A204.1 (cell line): ENCODE measurements at regions not wholly inside any gene's neighbourhood (a gene's known extent, or its start where the extent isn't known, plus 50 kb on each side); places are given as distances from the start of the nearest gene placed in this dataset.

Experiments used
- FAIRE-seq: peaks from 2 replicates; lab custom pipeline; 2012; peaks lifted over from hg19 to GRCh38; lab: Jason Lieb, UNC

- FAIRE-seq: no peak
These were observed 455.4 kb downstream of the EBF1 start for GRCh38 chr5:158644301-158644700.

GRCh38 chr5:158643840-158644239 is 455.9 kb downstream of the EBF1 start:
- no peak for FAIRE-seq

- FAIRE-seq: no peak
These were observed 456.8 kb downstream of the EBF1 start for GRCh38 chr5:158642879-158643278.

GRCh38 chr5:158641016-158641415 is 458.7 kb downstream of the EBF1 start:
- FAIRE-seq: no peak

DNA sequence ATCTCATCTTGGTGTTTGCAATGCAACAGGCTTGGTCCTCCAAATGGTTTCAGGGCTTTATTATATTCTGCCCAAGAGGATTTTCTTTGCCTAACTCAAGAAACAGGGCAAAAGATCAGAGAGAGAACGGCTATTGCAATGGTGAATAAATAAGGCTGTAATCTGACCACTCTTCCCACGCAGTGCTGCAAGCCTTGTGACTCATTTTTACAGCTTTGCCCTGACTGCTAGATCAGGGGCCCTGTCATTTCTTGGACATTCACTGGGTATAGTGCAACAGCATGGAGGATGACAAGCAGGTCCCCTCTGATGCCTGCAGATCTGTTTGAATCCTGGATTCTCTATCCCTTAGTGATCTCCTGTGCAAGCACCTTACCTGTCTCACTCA is 459.1 kb downstream of the EBF1 start:
- FAIRE-seq: no peak

GRCh38 chr5:158639881-158640592 is 459.7 kb downstream of the EBF1 start:
- FAIRE-seq: no peak

- FAIRE-seq: no peak
These were observed 461.3 kb downstream of the EBF1 start for GRCh38 chr5:158638396-158638795.

DNA sequence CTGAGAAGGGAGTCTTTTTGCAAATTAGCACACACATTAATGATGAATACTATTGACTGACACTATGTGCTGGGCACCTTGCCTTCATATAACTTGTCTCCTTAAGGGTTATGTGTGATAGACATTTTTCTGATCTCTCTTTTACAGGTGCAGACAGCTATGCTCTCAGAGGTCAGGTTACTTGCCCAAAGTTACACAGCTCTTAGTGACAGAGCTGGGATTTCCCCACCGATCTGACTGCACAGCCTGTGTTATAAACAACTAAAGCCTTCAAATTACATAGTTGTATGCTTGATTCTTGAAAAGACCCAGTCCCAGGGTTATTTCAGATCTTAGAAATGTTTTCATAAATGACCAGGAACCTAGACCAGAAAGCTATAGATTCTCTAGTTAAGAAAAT is 462.7 kb downstream of the EBF1 start:
- no peak for FAIRE-seq

DNA sequence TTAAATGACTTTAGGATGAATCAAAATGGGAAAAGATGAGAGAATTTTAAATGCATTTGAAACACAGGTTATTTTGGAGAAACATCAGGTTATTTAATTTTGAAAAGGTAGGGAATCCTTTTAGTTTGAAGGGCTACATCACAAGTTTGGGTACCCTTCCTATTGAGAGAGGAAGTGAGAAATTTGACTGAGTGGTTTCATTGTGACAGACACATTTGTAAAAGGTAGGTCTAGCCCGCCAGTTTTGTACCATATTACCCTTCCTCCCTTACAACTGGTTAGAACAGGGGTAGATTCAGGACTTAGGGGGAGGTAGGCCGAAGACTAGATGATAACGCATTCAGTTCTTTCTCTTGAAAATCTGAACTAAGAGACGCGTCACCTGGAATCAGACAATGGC is 464.2 kb downstream of the EBF1 start:
- FAIRE-seq: no peak

- FAIRE-seq: no peak
These were observed 465.0 kb downstream of the EBF1 start for GRCh38 chr5:158634714-158635113.

GRCh38 chr5:158629591-158630312 is 470.0 kb downstream of the EBF1 start:
- FAIRE-seq: no peak

GRCh38 chr5:158626718-158627117 is 473.0 kb downstream of the EBF1 start:
- no peak for FAIRE-seq

GRCh38 chr5:158623971-158624370 is 475.7 kb downstream of the EBF1 start:
- no peak for FAIRE-seq

- FAIRE-seq: no peak
These were observed 478.3 kb downstream of the EBF1 start for GRCh38 chr5:158621391-158621790.

GRCh38 chr5:158619083-158619788 is 480.5 kb downstream of the EBF1 start:
- no peak for FAIRE-seq

- no peak for FAIRE-seq
These were observed 481.5 kb downstream of the EBF1 start for GRCh38 chr5:158618256-158618655.

GRCh38 chr5:158616707-158617106 is 483.0 kb downstream of the EBF1 start:
- no peak for FAIRE-seq

DNA sequence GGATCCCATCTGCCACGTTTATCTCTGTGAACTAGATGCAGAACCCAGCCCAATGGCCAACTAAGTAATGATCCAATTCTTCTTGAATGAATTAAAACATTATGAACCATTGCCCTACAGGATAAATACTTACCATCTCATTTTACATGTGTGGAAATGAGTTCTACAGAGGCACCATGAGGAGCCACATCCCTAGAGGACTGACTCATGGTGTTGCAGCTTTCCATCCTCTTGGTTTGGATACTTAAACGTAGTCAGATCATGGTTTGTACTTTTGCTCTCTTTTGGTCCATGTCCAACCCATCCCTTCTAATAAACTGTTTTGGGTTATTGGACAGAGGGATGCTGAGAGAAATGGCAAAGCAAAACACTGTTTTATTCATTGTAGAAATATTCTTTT is 484.8 kb downstream of the EBF1 start:
- no peak for FAIRE-seq

DNA sequence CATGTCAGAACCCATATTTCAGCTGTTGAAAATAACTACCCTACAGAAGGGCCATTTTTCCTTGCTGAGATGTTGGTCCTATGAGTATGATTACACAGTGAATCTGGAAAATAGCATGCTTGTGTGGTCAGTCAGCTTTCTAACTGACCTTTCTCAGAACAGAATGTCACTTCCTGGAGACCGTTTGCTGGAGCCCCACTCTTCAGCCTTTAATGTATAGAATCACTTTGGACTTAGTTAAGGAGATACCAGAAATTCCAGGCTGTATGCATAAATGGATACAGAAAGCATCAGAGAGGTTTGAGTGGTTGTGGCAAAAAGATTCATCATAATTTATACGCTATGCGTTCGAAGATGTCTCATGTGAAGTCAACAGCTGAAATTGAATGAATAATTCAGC is 488.1 kb downstream of the EBF1 start:
- FAIRE-seq: no peak

GRCh38 chr5:158610051-158610415 is 489.7 kb downstream of the EBF1 start:
- FAIRE-seq: no peak

GRCh38 chr5:158609333-158610050 is 490.2 kb downstream of the EBF1 start:
- no peak for FAIRE-seq

DNA sequence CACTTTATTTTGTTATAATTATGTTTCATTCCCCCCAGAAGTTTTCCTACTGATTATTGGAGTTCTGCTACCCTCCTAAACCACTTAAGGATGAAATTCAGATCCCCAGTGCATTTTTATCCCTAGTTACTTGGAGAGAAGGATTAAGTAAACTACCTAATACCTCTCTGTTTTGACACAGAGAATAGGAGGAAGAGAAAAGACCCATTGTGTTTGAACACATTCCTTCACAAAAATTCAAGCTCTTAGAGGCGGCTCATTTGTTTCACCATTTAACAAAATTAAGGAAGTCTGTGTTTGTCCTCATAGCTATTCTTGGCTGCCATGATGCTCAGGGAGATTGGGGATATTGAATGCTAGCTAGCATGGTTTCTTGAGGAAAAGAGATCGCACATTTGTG is 492.6 kb downstream of the EBF1 start:
- no peak for FAIRE-seq

DNA sequence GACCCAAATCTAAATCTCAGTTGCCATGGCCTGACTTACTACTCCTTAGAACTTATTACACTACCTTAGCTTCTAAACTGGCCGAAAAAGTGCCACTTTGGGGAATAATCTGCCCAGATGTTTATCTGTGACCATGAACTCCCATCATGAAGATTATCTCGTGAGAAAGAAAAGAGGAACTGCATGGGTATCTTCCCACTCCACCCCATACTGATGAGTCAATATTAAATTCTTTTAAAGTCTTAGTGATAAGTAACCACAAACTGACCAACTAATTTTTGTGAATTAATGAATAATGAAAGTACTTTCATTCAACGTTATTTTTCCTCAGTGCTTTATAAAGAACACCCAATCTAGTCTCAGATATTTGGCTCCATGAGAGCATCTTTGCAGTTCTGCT is 493.5 kb downstream of the EBF1 start:
- no peak for FAIRE-seq
